GM19023 (cell line): ENCODE measurements at regions not wholly inside any gene's neighbourhood (a gene's known extent, or its start where the extent isn't known, plus 50 kb on each side); places are given as distances from the start of the nearest gene placed in this dataset.

Experiments
- ATAC-seq: cut with Tn5 transposase; IDR thresholded peaks from one replicate; pipeline ENCODE4 v1.9.1; 2021; ENCODE audit warnings: mild to moderate bottlenecking, moderate library complexity; ENCODE audit not compliant: unreplicated experiment

DNA sequence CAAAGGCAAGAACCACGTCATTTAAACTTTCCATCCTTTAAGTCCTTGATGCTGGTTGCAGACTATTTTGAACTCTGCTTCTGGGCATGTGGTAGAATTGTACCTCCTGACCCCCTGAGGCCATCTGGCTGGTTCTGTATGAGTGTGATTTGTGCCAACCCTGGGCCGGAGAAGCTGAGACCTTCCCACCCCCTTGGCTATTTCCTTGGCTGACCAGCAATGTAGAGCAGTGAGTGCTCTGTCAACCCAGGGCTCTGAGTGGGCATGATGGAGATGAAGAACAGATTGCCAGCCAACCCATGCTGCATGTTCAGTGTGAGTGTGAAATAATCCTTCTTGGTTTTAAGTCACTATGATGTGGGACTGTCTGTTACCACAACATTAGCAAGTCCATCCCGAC is 82.1 kb upstream of the RASGRP1 start:
- ATAC-seq = no peak

- ATAC-seq = no peak
Observed at GRCh38 chr15:38647683-38648082, 83.1 kb upstream of the RASGRP1 start.

- ATAC-seq = no peak
Observed at GRCh38 chr15:38648121-38648843, 83.7 kb upstream of the RASGRP1 start.

GRCh38 chr15:38650384-38650783 is 85.8 kb upstream of the RASGRP1 start:
- ATAC-seq = no peak

DNA sequence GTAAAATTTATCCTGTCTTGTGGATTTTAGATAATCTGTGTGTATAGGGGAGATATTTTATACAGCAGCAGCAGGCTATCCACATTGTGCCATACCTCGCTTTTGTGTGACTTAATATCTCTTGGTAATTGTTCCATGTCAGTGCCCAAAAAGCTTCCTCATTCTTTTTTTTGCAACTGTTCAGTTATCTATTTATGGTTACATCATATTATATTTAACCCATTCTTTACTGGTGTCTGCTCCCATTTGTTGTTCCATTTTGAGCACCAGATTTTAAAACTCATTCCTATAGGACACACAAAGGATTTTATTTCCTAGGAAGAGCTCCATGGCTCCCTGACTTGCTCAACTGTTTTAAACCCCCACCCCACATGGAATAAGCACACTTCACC is 86.3 kb upstream of the RASGRP1 start:
- no peak for ATAC-seq

GRCh38 chr15:38651328-38652038 is 86.9 kb upstream of the RASGRP1 start:
- ATAC-seq = no peak

DNA sequence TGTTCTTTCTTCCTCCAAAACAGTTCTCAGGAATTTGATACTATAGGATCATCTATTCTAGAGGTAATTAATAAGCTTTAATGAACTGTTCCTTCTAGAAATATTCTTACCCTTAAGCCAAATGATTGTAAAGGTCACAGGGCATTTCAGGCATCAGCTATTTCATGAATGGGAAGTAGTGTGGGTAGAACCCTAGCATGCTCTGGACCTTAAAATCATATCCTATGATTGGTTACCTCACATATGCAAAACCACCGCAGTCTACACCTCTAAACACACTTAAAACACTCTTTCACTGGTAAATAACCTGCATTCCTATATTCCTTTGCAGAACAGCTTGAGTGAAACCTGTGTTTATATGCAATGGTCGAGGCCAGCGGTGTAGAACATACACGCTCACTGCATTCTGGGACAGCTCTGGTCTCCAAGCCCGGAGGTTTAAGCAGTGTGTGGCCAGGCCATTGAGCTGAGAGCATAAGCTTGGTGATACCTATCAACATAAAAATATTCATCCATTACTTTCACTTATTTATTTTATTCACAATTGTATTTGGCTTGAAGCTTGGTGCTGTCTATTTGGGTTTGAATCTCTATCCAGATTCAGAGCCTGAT is 87.7 kb upstream of the RASGRP1 start:
- ATAC-seq = no peak

DNA sequence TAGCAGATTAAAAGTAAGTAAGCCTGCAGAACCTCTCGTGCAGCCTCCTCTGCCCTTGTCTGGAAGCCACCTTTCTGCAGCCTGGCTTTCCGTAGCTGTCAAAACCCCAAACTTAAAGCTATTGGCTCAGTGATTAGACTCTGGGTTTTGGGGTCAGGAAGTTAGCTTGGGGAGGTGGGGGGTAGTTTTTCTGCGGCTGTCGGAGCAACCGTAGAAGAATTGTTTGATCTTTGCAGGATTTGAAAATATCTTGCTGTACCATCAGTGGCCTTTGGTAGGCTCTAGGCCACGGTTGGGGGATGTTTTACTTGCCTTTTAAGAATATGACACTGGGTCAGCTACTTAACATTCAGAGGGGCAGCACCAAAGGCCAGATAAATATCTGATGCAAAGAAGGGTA is 88.4 kb upstream of the RASGRP1 start:
- no peak for ATAC-seq

GRCh38 chr15:38658431-38658830 is 93.8 kb upstream of the RASGRP1 start:
- no peak for ATAC-seq

GRCh38 chr15:38660738-38661137 is 96.1 kb upstream of the RASGRP1 start:
- ATAC-seq = no peak

GRCh38 chr15:38662033-38662802 is 97.6 kb upstream of the RASGRP1 start:
- no peak for ATAC-seq

DNA sequence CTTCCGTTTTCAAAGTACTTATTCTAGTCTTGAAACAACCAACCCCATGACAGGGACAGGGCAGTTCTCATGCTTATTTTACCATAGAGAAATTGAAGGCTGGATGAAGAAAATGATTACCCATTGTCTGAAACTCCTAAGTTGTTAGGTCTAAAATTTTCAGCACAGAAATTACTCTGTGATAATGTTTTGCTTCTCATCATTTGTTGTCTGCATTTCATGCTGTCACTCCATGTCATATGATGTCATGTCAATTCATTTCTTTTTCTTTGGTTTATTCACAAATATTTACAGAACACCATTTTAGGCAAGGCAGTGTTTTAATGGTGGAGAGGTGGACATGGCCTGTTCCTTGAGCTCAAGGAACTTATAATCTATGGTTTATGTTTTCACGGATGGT is 98.2 kb upstream of the RASGRP1 start:
- no peak for ATAC-seq

- no peak for ATAC-seq
Observed at GRCh38 chr15:38665586-38666305, 101.1 kb upstream of the RASGRP1 start.

DNA sequence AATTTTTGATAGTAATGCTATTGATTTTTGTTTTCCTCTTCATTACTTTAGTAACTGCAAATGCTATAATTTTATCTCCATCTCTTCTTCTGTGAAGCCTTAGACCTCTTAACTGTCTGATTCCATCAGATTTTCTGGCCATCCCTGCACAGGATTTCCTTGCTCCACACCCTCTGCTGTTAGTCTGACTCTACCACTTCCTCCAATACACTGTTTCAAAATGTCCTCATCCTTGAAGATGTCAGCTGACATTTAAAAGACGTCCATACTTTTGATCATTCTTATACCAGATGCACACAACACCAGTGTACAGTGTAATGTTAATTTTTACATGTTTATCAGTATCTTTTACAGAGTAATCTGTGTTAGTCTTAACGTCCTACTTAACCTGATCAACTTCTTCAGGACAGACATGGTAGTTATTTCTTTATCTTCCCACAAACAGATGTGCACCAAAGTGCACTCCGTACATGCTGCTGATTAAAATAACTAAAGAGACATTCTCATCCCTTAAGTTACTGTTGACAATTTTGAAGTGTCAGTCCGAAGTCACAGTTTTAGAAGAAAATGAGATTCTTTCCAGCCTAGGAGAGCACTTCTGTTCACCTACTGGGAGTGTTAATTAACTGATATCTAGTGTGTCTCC is 102.4 kb upstream of the RASGRP1 start:
- no peak for ATAC-seq

GRCh38 chr15:38667890-38668850 is 103.6 kb upstream of the RASGRP1 start:
- ATAC-seq = no peak

DNA sequence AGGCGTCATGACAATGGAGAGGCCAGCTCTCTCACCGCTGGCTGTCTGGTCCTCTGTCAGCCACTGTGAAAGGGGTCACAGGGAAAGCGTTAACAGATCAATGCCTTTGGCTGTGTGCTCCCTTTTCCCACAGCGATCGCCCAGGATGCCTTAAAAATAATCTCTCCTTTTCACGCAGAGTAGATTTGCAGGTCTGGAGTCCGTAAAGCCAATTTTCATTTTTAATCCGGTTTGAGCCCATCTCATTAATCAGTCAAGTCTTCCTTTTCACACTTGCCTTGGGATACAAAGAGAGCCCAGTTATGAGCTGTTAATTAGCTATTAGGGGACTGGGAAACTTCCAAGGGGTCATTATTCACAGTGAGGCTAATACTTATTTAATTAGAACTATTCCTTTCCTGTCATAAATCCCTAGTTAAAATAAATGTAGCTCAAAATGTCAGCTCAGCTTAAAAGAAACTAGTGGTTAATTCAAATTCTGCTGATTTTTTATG is 104.3 kb upstream of the RASGRP1 start:
- ATAC-seq = no peak

DNA sequence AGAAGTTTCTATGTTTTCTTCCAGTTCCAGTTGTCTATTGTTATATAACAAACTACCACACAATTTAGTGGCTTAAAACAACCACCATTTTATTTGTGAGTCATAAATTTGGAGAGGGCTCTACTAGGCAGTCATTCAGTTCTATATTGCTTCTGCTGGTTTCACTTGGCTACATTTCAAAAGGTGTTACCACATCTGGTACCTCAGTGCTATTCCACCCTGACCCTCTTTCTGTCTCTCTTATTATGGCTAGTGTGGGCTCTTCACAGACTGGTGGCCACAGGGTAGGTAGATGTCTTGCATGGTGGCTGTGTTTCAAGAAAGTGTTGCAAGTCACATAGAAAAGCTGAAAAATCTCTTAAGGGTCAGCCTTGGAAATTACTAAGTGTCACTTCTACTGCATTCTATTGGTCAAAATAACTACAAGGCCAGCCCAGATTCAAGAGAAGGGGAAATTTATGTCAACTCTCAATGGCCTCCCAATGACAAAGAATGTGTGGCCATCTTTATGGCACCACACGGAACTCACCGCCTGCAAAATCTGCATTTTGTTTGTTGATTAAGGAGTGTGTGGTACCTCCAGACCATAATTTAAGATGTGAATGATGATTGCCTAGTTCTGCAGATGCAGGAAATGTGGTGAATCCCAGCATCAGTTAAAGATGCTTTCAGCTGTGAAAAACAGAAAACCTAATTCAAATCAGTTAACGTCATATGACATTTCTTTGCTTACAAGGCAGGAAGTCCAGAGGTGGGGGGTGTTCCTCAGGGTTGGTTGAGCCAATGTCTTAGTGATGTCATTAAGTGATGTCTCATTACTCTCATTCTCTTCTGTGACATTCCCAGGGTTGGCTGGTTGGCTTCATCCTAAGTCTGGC is 105.8 kb upstream of the RASGRP1 start:
- ATAC-seq = peak; percentile 33

DNA sequence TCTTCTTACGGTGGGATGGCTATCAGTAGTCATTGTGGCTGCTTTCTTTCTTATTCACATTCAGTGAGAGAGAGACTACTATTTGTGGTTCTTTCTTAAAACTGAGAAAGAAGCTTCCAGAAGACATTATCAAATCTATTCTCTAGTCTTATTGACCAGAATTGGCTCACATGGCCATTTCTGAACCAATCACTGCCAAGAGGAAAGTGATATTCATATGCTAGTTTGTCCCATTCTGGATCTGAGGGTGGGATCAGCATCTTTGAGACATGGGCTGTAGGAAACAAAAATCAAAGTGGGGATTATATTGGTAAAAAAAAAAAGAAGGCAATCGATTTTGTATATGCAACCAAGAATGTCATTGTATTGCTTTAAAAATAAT is 106.4 kb upstream of the RASGRP1 start:
- no peak for ATAC-seq
